CD4-positive, alpha-beta T cell treated with Interleukin-15 for 1 hour (primary cell): ENCODE measurements at regions not wholly inside any gene's neighbourhood (a gene's known extent, or its start where the extent isn't known, plus 50 kb on each side); places are given as distances from the start of the nearest gene placed in this dataset.

Source experiments
- DNase-seq: peaks from one replicate; pipeline ENCODE4 v3.0.0-alpha.2; 2020

- no peak for DNase-seq
Measured at GRCh38 chr5:112668911-112669310, 68.8 kb upstream of the APC start.

DNA sequence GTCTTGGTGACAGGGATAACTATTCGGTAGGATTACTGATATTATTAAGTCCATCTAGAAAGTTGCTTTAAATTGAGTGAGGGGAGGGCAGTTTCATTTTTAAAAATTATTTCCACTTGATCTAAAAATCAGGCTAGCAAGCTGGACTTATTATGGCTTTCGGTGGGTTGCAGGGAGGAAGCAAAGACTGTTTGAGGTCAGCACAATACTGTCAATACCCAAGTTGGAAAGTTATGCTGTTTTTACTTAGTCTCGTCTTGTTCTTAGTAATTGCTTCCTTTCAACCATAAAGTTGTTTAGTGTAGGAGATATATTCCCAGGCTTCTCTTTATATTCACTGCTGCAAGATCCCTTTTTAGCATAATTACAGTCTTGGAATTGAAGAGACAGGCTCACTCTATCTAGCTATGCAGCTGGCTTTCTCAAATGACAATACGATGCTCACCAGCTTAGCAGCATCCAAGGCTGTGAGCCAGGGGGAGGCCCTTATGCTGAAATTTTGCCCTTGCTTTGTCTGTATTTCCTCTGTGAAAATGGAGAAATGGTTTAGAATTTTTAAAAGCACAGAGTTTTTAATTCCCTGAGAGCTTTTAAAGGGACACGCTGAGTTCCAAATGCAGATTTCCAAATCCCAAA, 68.2 kb upstream of the APC start:
- DNase-seq: no peak

DNA sequence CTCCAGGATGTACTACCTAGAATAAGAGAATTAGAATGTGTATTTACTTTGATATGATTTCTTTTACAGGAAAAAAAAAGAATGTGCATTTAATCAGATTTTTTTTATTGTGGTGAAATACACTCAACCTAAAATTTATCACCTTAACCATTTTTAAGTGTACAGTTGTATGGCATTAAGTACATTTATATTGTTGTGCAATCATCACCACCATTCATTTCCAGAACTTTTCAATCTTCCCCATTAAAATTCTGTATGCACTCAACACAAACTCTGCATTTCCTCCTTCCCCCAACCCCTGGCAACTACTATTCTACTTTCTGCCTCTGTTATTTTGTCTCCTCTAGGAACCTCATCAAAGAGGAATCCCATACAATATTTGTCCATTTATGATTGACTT, 66.0 kb upstream of the APC start:
- no peak for DNase-seq

DNA sequence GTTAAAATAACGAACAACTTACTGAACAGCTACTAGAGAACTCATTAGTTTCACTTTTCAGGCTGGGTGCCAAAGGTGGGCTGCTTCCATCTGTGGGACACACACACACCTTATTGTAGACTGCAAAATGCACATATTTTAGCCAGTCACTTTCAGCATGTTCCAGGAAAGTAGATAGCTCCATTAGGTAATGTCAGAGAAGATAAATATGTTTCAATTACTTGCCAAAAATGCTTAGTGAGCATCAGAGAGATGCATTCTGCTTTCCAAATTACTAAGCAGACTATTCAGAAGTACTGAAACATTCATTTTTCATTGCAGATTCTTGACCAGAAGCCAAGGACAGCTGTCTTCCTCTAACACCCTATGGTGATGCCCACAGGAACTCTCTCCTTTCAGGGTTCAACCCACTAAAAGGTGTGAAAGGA, 56.2 kb upstream of the APC start:
- no peak for DNase-seq

DNA sequence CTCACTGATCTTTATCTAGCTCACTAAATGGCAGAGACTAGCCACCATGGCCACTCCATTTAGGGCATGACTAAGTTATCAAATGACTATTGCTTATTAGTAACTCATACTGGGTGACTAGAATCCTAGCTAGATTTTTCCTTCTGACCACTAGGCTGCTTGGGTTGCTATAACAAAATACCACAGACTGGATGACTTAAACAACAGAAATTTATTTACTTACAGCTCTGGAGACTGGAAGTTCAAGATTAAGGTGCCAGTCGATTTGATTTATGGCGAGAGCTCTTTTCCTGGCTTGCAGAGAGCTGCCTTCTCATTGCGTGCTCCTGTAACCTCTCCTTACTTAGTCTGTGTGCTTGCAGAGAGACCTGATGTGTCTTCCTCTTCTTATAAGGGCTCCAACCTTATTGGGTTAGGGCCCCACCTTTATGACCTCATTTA, 55.0 kb upstream of the APC start:
- DNase-seq: no peak

DNA sequence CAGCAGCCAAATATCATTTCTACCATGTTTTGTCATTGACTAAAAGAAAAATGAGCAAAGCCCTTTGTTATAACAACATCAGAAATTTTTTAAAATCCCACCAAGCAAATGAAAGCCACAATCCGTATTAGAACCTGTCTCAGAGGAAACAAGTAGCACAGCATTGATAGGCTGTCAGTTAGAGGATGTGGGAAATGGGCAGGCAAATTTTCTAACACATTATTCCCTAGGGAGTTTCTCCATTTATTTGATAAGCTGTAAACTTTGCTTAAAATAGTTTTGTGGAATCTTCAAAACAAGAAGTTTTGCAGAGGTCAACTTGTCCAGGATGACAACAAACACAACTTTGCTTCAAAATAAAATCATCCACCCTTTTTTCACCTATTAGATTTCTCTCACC, 53.6 kb upstream of the APC start:
- DNase-seq: no peak

DNA sequence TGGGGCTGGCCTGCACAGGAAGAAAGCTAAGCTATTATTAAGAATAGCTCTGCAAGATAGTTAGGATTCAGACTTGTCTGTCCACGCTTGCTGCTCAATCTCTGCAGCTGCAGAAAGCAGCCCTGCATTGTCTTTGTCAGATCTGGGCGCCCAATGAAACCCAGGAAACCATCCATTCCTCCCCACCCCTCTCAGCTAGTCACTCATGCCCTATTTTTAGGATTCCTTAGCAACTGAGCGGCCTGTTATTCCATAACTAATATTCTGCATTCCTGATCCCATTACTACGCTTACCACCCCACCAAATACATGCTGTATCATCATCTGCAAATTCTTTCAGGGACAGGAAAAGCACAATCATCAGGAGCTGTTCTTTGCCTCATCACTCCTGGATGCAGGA, 52.9 kb upstream of the APC start:
- DNase-seq: no peak

- DNase-seq: no peak
Measured at GRCh38 chr5:112685386-112685785, 52.3 kb upstream of the APC start.

GRCh38 chr5:112685931-112686330, 51.8 kb upstream of the APC start:
- no peak for DNase-seq

- DNase-seq: no peak
Measured at GRCh38 chr5:112686675-112687074, 51.0 kb upstream of the APC start.

DNA sequence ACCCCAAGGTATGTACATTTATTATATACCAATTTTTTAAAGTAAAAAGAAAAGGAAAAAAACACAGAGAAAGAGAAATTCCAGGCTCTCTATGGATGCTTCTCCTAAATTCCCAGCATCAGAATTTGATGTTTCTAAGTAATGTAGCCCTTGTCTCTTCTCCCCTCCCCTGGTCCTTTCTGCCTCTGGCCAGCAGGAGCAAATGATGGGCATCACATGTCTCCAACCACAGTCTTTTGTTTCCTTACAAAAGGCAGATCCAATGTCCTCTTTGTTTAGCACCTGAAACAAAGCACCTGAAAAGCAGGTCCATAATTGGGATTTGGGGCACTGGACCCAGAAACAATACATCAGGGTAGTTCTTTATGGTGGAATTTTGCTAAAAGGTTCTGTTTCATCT, 50.4 kb upstream of the APC start:
- DNase-seq: no peak
